GM21717 (cell line): ENCODE measurements at regions not wholly inside any gene's neighbourhood (a gene's known extent, or its start where the extent isn't known, plus 50 kb on each side); places are given as distances from the start of the nearest gene placed in this dataset.

Experiments used
- ATAC-seq: cut with Tn5 transposase; IDR thresholded peaks from one replicate; pipeline ENCODE4 v1.9.1; 2021; ENCODE audit warnings: mild to moderate bottlenecking, moderate library complexity; ENCODE audit not compliant: unreplicated experiment

DNA sequence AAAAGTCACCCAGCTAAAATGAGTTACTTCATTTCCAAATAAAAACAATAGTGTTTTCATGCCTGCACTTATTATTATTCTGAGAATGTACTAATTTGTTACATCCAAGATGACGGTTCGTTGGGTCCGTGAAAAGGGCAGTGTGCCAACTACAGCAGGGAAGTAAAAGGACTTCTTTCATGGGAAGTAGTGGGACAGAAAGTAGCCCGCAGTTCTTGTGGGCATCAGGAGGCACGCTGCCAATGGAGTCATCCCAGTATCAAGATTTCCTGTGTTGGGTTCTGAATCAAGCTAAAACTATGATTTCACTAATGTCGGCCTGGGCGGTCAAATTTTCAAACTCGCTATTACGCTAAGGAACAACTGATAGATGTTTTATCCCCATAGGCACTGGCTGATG, 254.5 kb upstream of the SOX2 start:
- ATAC-seq = no peak

DNA sequence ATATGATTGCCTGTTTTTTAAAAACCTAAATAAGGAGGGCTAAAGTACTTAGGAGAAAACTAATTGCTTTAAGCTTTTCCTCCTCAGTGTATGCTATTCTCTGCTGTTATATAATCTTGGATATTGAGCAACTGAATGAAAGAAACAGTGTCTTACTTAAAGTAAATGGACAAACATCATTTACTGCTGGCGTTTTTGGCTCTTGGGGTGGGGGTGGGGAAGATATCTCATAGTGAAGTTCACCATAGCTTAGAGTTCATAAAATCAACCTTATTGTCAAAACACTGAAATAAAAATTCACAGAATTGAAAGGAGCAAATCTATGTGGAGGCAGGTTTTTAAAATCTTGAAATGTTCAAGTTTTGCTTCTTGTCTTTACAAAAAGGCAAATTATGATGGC, 256.4 kb upstream of the SOX2 start:
- no peak for ATAC-seq

GRCh38 chr3:181454451-181455027, 257.2 kb upstream of the SOX2 start:
- no peak for ATAC-seq

- no peak for ATAC-seq
These were observed 265.0 kb upstream of the SOX2 start for GRCh38 chr3:181446741-181447140.

DNA sequence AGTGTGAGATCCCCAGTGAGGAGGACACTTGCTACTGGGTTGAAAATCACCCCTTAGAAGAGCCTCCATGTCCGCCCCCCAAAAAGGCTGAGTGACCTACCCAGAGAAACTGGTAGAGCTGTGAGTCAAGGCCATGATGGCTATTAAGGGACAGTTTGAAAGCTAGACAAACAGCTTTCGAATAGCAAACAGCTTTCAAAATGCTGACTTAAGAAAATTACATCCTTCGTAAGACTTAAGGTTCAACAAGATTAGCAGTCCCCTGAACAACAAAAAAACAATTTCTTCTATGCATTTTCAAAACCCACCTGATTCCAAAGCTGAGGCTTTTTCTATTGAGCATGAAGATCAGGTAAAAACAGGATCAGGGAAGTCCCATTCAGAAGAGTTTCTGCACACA, 269.7 kb upstream of the SOX2 start:
- ATAC-seq = no peak

DNA sequence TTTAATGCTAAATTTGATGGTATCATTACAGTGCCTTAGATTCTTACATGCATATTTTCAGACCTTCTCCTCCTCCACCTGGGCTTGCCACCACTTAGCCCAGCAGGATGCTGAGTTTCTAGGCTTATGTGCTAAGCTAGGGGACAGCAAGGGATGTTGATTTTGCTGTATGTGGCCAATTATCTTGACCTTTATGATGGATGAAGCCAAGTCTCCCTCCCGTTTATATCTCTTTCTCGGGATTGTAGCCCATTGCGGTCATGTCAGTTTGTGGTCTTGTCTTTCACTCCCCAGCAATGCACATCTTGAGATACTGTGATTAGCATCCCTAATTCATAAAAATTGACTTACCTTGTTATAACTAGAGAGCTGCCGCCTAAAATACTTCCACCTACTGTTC, 278.7 kb upstream of the SOX2 start:
- no peak for ATAC-seq

DNA sequence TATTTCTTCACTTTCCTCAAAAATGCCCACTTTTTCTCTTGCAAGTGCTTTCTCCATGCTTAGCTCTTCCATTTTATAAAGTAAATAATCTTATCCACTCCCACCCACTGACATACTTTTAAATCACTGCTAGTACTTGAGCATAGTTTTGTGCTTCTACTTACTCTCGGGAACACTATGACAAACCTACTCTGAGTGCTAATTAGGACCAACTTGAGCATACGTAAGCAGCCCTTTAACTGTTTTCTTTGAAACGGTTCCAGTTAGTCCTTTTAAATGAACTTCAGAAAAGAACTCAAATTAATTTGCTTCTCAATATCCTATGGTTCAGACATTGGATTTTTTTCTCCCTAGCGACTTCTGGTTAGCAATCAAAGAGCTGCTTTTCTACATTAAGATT, 280.0 kb upstream of the SOX2 start:
- ATAC-seq = no peak

DNA sequence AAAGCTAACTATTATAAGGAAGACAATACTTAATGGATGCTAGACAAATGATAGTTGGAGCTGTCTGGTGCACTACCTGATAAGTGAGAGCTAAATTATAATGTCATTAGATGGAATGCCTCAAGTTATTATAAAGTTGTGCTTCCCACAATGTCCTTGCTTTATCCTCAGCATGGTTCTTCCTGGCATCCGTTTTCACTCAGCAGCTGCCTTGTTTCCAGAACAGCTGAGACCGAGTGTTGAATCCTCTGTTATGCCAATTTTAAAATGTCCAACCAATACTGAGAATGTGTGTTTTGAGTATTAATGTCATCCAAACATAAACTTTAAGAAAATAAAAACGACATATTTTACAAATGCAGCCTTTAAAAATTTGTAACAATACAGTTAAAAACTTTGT, 286.7 kb upstream of the SOX2 start:
- ATAC-seq = no peak

DNA sequence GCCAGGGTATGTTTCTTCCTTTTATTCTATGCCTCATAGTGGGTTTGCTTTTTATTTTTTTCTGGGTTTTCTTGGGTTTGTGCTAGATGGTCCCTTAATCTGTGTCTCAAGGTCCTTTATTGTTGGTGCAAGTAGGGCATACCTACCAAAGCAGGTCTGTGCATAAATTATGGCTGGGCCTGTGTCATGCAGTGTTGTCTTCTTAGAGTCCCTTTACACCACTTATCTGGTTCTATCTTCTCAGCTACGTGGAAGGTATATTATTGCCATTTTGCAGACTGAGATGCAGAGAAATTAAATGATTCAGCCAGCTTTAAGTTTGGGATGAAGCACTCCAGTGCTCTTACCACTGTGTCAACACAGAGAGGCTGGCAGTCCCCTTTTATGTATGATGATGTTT, 293.5 kb upstream of the SOX2 start:
- ATAC-seq = no peak

DNA sequence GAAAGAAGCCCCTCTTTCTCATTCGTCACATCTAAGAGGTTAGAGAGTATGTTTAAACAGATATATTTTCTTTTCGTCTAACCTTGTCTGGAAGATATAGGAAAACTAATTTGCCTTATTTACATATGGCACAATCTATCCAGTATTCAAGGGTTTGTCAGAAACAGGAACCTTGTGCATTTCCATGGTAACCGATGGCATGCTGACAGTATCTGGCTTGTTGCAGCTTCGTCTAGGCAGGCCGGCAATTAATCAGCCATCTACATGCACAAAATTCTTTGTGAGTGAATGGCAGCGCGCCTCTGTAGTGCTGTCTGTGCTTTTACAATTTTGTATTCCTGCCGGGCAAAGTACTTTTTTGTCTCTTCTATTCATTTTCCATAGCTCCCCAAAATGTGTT, 294.0 kb upstream of the SOX2 start:
- no peak for ATAC-seq

DNA sequence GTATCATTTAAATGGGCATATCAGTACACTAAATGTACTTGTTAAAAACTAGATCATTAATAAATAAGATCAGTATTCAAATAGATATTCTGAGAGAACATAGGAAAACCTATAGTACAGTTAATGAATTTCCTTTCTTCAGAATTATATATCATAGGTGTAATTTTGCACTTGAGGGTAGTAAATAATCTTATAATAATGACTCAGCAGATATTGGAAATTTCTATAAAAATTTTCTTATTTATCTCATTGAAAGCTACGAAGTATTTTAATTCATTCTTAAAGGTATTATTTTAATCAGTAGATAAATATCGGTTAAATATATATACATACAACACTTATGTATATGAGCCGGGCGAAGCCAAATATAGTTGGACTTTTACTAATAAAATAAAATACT, 300.9 kb upstream of the SOX2 start:
- ATAC-seq = no peak

DNA sequence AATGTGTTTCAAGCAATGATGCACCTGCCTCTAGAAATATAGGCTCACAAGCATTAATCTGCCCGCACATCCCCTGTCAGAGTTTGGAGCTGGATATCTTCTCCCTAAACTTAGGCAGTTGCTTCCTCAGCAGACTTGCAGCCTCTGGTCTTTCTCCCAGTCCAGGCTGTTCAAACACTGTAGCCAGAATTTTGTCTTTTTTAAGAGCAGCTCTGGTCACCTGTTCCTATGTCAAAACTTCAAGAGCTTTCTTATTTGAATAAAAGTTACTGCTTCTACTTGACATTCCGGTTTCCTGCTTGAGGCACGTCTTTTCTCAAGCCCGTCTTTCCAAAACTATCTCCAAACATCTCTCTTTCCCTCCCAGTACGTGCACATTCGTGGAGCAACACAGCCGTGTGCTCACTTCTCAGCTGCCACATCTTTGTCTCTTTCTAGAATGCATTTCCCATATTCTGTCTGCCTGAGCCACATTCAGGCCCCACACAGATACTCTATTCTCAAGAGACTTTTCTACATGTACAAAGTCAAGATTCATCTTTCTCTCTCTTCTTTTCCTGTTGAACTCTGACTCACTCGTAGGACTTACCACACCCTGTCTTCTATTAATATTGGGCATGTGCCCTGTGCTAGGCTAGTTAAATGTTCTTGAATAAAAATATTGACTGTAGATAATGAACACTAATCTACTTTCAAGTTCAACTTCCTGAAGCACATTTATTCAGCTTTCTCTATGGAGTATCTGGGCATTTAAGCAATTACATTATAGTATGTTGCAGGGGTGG, 307.7 kb upstream of the SOX2 start:
- ATAC-seq = no peak

DNA sequence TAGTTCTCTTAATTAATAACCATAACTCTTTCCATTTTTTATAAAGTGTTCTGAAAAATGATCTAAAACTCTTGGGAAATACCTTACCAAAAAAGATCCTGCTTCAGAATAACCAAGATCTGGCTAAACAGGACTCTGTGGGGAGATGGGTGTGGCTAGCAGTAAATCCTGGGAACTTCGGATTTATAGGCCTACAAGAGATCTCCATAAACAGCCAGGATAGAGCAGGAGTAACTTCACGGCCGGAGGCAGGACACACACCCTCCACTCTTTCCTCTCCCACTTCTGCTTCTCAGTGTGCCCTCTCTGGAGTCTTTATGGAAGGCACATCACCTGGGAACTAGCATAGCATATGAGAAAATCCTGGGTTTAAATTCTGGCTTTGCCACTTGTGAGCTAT, 309.4 kb upstream of the SOX2 start:
- ATAC-seq = no peak

GRCh38 chr3:181384970-181385369, 326.8 kb upstream of the SOX2 start:
- no peak for ATAC-seq

GRCh38 chr3:181383760-181384159, 328.0 kb upstream of the SOX2 start:
- no peak for ATAC-seq

DNA sequence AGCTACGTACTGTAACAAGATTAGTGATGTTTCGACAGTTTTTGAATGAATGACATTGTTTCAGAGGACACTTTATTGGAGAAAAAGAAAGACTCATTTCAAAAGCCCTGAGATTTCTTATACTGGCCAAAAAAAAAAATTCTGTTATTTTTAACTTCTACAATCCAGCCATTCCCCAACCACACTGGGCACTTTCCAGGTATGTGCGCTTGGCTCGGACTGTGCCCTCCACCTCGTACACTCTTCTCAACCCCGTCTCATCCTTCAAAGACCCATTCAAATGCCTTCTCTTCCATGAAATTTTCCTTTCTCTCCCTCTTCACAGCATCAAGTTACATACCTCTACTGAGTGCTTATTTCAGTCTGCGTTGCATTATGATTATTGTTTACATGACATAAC, 328.5 kb upstream of the SOX2 start:
- no peak for ATAC-seq

GRCh38 chr3:181382656-181383055, 329.1 kb upstream of the SOX2 start:
- no peak for ATAC-seq

- ATAC-seq = no peak
These were observed 332.4 kb upstream of the SOX2 start for GRCh38 chr3:181379278-181379677.

- no peak for ATAC-seq
These were observed 342.1 kb upstream of the SOX2 start for GRCh38 chr3:181369637-181370036.

- no peak for ATAC-seq
These were observed 348.5 kb upstream of the SOX2 start for GRCh38 chr3:181363231-181363630.

DNA sequence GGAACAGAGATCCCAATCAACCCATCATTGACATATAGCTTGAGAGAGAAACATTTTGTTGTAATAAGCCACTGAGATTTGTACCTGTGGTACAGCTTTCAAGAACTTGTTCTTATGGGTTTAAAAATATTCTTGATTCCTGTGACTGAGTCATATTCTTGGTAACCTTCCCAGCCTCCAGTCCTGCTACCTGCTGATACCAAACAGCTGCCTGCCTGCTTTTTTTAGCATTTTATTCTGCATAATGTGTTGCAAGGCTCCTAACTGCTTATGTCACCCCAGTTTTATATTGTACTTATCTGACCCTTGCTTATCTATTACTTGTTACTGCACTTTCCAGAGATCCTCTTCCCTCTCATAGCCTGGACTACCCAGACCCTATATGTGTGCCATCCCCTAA, 349.3 kb upstream of the SOX2 start:
- ATAC-seq = no peak

DNA sequence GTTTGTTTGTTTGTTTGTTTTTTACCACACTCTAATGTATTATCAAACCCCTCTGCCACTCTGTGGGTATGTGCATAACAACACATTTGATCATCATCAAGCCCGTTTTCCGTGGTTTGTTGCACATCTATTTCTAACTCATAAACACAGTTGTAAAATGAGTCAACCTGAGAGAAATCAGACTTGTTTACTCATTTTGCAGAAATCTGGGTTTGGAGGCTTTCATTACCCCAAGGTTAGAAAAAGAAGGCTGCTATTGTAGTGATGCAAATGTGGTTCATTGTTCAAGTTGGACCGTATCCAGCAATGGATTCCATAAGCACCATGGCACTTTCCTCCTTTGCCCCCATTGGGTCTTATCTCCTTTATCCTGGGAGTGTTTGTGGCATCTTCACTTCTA, 353.2 kb upstream of the SOX2 start:
- ATAC-seq = no peak

- no peak for ATAC-seq
These were observed 353.7 kb upstream of the SOX2 start for GRCh38 chr3:181358060-181358459.
